PC-3 (cell line): ENCODE measurements at regions not wholly inside any gene's neighbourhood (a gene's known extent, or its start where the extent isn't known, plus 50 kb on each side); places are given as distances from the start of the nearest gene placed in this dataset.

Experiments used
- ATAC-seq: fragments of 200-7000 bp; cut with Tn5 transposase; 2 replicates; pipeline ENCODE4 v1.9.1; 2020; ENCODE audit warnings: mild to moderate bottlenecking, moderate library complexity
- BruUV-seq: library from RNA; stranded (reverse); fragments of 400-500 nt; replicated peaks from 2 replicates; lab custom pipeline; 2021; lab: Mats Ljungman, UMichigan
- CTCF ChIA-PET: fragments of 300-600 bp; sonication (Branson Sonifier 250); formaldehyde crosslinking; loops from one replicate; lab custom pipeline; 2022; ENCODE audit warnings: antibody characterized with exemption; lab: Charles Lee
- POLR2A ChIA-PET: fragments of 300-600 bp; sonication (Branson Sonifier 250); formaldehyde crosslinking; loops from one replicate; lab custom pipeline; 2022; ENCODE audit warnings: antibody characterized with exemption; ENCODE audit not compliant: unreplicated experiment; lab: Charles Lee
- DNase-seq: peaks from one replicate; pipeline ENCODE4 v3.0.0-alpha.2; 2015
- H2AFZ ChIP-seq: fragments of 300-600 bp; sonication (generic); 2 replicates; pipeline ENCODE4 v1.6.0; 2016; ENCODE audit warnings: antibody characterized with exemption, low read length
- H3F3A ChIP-seq: fragments of 300-600 bp; sonication (generic); one replicate; pipeline ENCODE4 v1.6.0; 2017; ENCODE audit warnings: antibody characterized with exemption, low read length, control low read depth, mild to moderate bottlenecking; ENCODE audit not compliant: unreplicated experiment
- H3K27ac ChIP-seq: fragments of 300-600 bp; sonication (generic); 2 replicates; pipeline ENCODE4 v1.5.1; 2016; ENCODE audit warnings: mild to moderate bottlenecking, low read length
- H3K27me3 ChIP-seq: fragments of 300-600 bp; sonication (generic); 2 replicates; pipeline ENCODE4 v1.6.1; 2016; ENCODE audit warnings: low read length, mixed read lengths
- H3K36me3 ChIP-seq: fragments of 300-600 bp; sonication (generic); 2 replicates; pipeline ENCODE4 v1.6.1; 2016; ENCODE audit warnings: low read depth, mixed run types, low read length, mixed read lengths
- H3K4me1 ChIP-seq: fragments of 300-600 bp; sonication (generic); 2 replicates; pipeline ENCODE4 v1.5.1; 2016; ENCODE audit warnings: low read length; ENCODE audit not compliant: insufficient read depth
- H3K4me2 ChIP-seq: fragments of 300-600 bp; sonication (generic); 2 replicates; pipeline ENCODE4 v1.6.0; 2016; ENCODE audit warnings: low read length
- H3K4me3 ChIP-seq: fragments of 300-600 bp; sonication (generic); 2 replicates; pipeline ENCODE4 v1.5.1; 2016; ENCODE audit warnings: mild to moderate bottlenecking, low read length, mixed read lengths
- H3K79me2 ChIP-seq: fragments of 300-600 bp; sonication (generic); 2 replicates; pipeline ENCODE4 v1.6.1; 2017; ENCODE audit warnings: low read length, mixed read lengths
- H3K9ac ChIP-seq: fragments of 300-600 bp; sonication (generic); 2 replicates; pipeline ENCODE4 v1.6.0; 2016; ENCODE audit warnings: mild to moderate bottlenecking, low read length
- H3K9me2 ChIP-seq: fragments of 300-600 bp; sonication (generic); replicated peaks from 2 replicates; pipeline ENCODE4 v1.6.1; 2016; ENCODE audit warnings: mixed run types, low read length, mixed read lengths
- H3K9me3 ChIP-seq: fragments of 300-600 bp; sonication (generic); 2 replicates; pipeline ENCODE4 v1.6.1; 2016; ENCODE audit warnings: low read length, mixed read lengths
- H4K20me1 ChIP-seq: fragments of 300-600 bp; sonication (generic); 2 replicates; pipeline ENCODE4 v1.6.1; 2016; ENCODE audit warnings: low read length, mixed read lengths
- EZH2 ChIP-seq: fragments of 300-600 bp; sonication (generic); IDR thresholded peaks from one replicate; pipeline ENCODE4 v1.6.1; 2017; ENCODE audit warnings: antibody characterized with exemption, mild to moderate bottlenecking, low read length; ENCODE audit not compliant: unreplicated experiment
- EZH2phosphoT487 ChIP-seq: fragments of 300-600 bp; sonication (generic); IDR thresholded peaks from 2 replicates; pipeline ENCODE4 v1.6.1; 2018; ENCODE audit warnings: mild to moderate bottlenecking, antibody characterized with exemption, low read length, borderline replicate concordance
- intact Hi-C: fragments of 100-400 bp; cut with micrococcal nuclease; formaldehyde crosslinking; loops from 2 replicates; pipeline ENCODE4 v1.9.0; 2023
- TF ChIP-seq, protein P1 (sequence below): fragments of 300-600 bp; sonication (generic); conservative IDR thresholded peaks from 2 replicates; pipeline ENCODE4 v1.5.1; 2017; ENCODE audit warnings: antibody characterized with exemption, low read depth, mild to moderate bottlenecking, low read length

DNA sequence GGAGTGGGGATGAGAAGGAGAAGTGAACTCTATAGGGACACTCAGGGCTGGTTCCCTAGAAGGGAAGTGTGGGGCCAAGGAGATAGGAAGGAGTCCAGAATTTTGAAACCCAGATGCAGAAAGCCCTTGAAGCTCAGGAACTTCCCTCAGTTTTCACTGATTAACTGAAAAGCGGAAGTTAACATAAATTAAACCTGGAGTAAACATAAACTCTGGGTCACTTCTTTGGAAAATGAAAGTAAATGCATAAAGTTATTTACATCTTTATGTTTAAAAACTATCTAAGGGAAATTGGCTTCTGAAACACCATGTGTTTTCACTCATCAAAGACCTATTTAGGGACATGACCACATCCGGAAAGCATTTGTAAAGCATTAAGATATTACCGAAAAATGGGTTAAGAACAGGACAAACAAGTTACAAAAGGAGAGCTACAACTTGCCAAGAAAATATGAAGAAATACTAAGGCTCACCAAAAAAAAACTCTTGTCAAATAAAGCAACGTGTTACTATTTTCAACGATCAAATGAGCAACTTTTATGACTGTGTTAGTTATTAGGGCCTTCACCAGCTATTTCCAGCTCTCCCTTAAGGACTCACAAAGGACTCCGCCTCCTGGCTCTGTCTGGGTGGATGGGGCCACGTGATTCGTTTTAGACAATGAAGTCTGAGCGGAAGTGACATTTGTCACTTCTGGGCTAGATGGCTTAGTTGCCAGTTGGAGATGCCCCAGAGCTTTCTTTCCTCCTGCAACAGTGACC is 439.1 kb upstream of the ZNF507 start:
- POLR2A ChIA-PET = no interaction called here
- intact Hi-C loops = no loop called here
- BruUV-seq = no TSS peak

DNA sequence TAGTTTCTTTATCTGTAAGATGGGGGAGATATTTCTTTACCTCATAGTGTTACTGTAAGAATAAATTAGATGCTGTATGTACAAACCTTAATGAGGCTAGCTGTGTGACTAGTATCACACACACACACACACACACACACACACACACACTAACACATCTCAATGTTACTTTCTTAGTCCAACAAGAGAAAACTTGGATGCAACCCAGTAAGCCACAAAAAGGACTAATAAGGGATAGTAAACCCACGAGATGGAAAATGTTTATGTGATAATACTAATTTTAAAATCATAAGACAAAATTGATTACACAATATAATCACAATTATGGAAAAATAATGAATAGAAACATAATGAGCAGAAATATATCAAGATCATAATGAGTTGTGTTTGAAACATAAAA is 437.7 kb upstream of the ZNF507 start:
- no peaks in the 10 kb centered on the region for H3K9me2 ChIP-seq
- no peaks in the 10 kb centered on the region for H3K36me3 ChIP-seq
- no peak overlapping the region for H3K27ac ChIP-seq
- intact Hi-C loops = no loop called here
- no peaks in the 10 kb centered on the region for H4K20me1 ChIP-seq
- ChIA-PET CTCF (no interaction called here), POLR2A (no interaction called here)
- H3K9me3 ChIP-seq = no peaks in the 10 kb centered on the region
- TF ChIP-seq EZH2 = no peak
- H2AFZ ChIP-seq = no peak overlapping the region
- H3F3A ChIP-seq = no peaks in the 10 kb centered on the region
- no peaks in the 10 kb centered on the region for H3K4me1 ChIP-seq
- no peaks in the 10 kb centered on the region for H3K79me2 ChIP-seq
- H3K27me3 ChIP-seq = no peaks in the 10 kb centered on the region
- H3K4me2 ChIP-seq = no peak overlapping the region
- H3K9ac ChIP-seq = no peak overlapping the region
- no peak for DNase-seq
- no peak for ATAC-seq
- BruUV-seq = no TSS peak
- H3K4me3 ChIP-seq = no peak overlapping the region

More for the DNA sequence above, 439.1 kb upstream of the ZNF507 start:
- Histone ChIP-seq H3F3A (no peaks in the 10 kb centered on the region), H2AFZ (no peak overlapping the region), H3K36me3 (no peaks in the 10 kb centered on the region), H3K4me3 (no peak overlapping the region), H4K20me1 (no peaks in the 10 kb centered on the region), H3K79me2 (no peaks in the 10 kb centered on the region), H3K9ac (no peak overlapping the region), H3K9me2 (no peaks in the 10 kb centered on the region), H3K4me2 (no peak overlapping the region), H3K27me3 (no peaks in the 10 kb centered on the region), H3K4me1 (no peaks in the 10 kb centered on the region), H3K27ac (no peak overlapping the region), H3K9me3 (no peaks in the 10 kb centered on the region)
- no peak for TF ChIP-seq EZH2
- TF ChIP-seq, protein P1, sequence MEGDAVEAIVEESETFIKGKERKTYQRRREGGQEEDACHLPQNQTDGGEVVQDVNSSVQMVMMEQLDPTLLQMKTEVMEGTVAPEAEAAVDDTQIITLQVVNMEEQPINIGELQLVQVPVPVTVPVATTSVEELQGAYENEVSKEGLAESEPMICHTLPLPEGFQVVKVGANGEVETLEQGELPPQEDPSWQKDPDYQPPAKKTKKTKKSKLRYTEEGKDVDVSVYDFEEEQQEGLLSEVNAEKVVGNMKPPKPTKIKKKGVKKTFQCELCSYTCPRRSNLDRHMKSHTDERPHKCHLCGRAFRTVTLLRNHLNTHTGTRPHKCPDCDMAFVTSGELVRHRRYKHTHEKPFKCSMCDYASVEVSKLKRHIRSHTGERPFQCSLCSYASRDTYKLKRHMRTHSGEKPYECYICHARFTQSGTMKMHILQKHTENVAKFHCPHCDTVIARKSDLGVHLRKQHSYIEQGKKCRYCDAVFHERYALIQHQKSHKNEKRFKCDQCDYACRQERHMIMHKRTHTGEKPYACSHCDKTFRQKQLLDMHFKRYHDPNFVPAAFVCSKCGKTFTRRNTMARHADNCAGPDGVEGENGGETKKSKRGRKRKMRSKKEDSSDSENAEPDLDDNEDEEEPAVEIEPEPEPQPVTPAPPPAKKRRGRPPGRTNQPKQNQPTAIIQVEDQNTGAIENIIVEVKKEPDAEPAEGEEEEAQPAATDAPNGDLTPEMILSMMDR = no peak
- TF ChIP-seq EZH2phosphoT487 = no peak
- ATAC-seq (no peak), DNase-seq (no peak)
- CTCF ChIA-PET = no interaction called here

DNA sequence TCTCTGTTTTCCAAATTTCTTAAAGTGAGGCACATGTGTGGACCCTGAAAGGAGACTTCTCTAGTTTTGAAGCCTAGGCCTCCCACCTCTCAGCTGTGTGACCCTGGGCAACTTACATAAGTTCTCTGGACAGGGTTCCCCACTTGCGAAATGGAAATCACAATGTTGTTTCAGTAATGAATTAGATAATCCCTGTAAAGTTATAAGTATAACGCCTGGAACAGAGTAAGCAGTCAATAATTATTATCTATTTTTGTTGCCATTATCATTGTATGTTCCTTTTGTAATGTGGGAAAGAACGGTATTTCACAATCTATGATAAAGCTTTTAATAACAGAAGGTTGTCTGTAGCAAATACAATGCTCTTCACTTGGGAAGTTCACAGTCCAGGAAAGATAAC is 437.3 kb upstream of the ZNF507 start:
- Histone ChIP-seq H3K79me2 (no peaks in the 10 kb centered on the region), H3K36me3 (no peaks in the 10 kb centered on the region), H3K9me2 (no peaks in the 10 kb centered on the region), H3K9me3 (no peaks in the 10 kb centered on the region), H3K27me3 (no peaks in the 10 kb centered on the region), H3K4me3 (no peak overlapping the region), H3K9ac (no peak overlapping the region), H3K4me1 (no peaks in the 10 kb centered on the region), H3F3A (no peaks in the 10 kb centered on the region), H2AFZ (no peak overlapping the region), H3K27ac (no peak overlapping the region), H4K20me1 (no peaks in the 10 kb centered on the region), H3K4me2 (no peak overlapping the region)
- ChIA-PET CTCF (no interaction called here), POLR2A (no interaction called here)
- intact Hi-C loops = no loop called here
- DNase-seq (no peak), ATAC-seq (no peak)
- BruUV-seq = no TSS peak
- TF ChIP-seq, protein P1 = no peak
- TF ChIP-seq EZH2phosphoT487 = no peak
- no peak for TF ChIP-seq EZH2
